HEK293 (cell line): ENCODE measurements at regions not wholly inside any gene's neighbourhood (a gene's known extent, or its start where the extent isn't known, plus 50 kb on each side); places are given as distances from the start of the nearest gene placed in this dataset.

Source experiments
- CTCF ChIA-PET: fragments of 350-600 bp; formaldehyde crosslinking; extraction: SDS; loops from one replicate; lab custom pipeline; 2021; ENCODE audit warnings: antibody characterized with exemption; lab: Yijun Ruan, JAX
- POLR2A ChIA-PET: fragments of 300-600 bp; formaldehyde crosslinking; extraction: SDS; loops from one replicate; lab custom pipeline; 2020; ENCODE audit warnings: antibody characterized with exemption, inconsistent platforms; lab: Yijun Ruan, JAX
- H3K27ac ChIP-seq: fragments of 200-500 bp; sonication (Bioruptor generic); 2 replicates; pipeline ENCODE4 v1.5.1; 2014; ENCODE audit warnings: low read depth, low read length, control low read depth, inconsistent platforms; ENCODE audit errors: extremely low read depth
- H3K36me3 ChIP-seq, 2 experiments: fragments of 200-500 bp in 1 of 2; sonication (Bioruptor generic) in 1 of 2; 1 replicate in 1 of 2; 2 replicates in 1 of 2; pipeline ENCODE4 v1.5.1; 2014 to 2017; ENCODE audit warnings: inconsistent platforms in 2 of 2, low read length in 2 of 2; ENCODE audit not compliant: control insufficient read depth in 2 of 2, insufficient read depth in 1 of 2
- H3K4me1 ChIP-seq: fragments of 200-500 bp; sonication (Bioruptor generic); 2 replicates; pipeline ENCODE4 v1.5.1; 2014; ENCODE audit warnings: mild to moderate bottlenecking, low read length, inconsistent platforms; ENCODE audit not compliant: control insufficient read depth, insufficient read depth
- H3K4me3 ChIP-seq: 2 replicates; pipeline ENCODE4 v1.5.1; 2011; ENCODE audit warnings: low read depth, mild to moderate bottlenecking, control low read depth, low read length, moderate library complexity
- H3K9me3 ChIP-seq: fragments of 200-500 bp; sonication (Bioruptor generic); 2 replicates; pipeline ENCODE4 v1.5.1; 2014; ENCODE audit warnings: low read depth, low read length, inconsistent platforms; ENCODE audit not compliant: control insufficient read depth, insufficient read depth
- EGR2 ChIP-seq: fragments of 450-650 bp; formaldehyde crosslinking; IDR thresholded peaks from 2 replicates; pipeline ENCODE4 v1.5.1; 2016; ENCODE audit warnings: low read depth, missing biosample characterization, missing genetic modification characterization
- ELK4 ChIP-seq: IDR thresholded peaks from 2 replicates; pipeline ENCODE4 v1.6.1; 2011; ENCODE audit warnings: mild to moderate bottlenecking, low read depth, low read length, borderline replicate concordance
- HOXC10 ChIP-seq: sonication (generic); formaldehyde crosslinking; IDR thresholded peaks from 2 replicates; pipeline ENCODE4 v1.8.1; 2023; ENCODE audit warnings: mild to moderate bottlenecking, missing genetic modification reagents
- KLF1 ChIP-seq: fragments of 450-650 bp; formaldehyde crosslinking; IDR thresholded peaks from 2 replicates; pipeline ENCODE4 v1.5.1; 2016; ENCODE audit warnings: missing biosample characterization, missing genetic modification characterization
- SP3 ChIP-seq: fragments of 450-650 bp; formaldehyde crosslinking; IDR thresholded peaks from 2 replicates; pipeline ENCODE4 v1.5.1; 2016; ENCODE audit warnings: missing biosample characterization, missing genetic modification characterization
- WT1 ChIP-seq: fragments of 450-650 bp; formaldehyde crosslinking; IDR thresholded peaks from 2 replicates; pipeline ENCODE4 v1.5.1; 2016; ENCODE audit warnings: missing biosample characterization, missing genetic modification characterization
- ZFP3 ChIP-seq: fragments of 450-650 bp; formaldehyde crosslinking; IDR thresholded peaks from 2 replicates; pipeline ENCODE4 v1.5.1; 2016; ENCODE audit warnings: low read depth, missing biosample characterization, missing genetic modification characterization
- ZNF10 ChIP-seq: fragments of 450-650 bp; formaldehyde crosslinking; IDR thresholded peaks from 2 replicates; pipeline ENCODE4 v1.5.1; 2017; ENCODE audit warnings: missing biosample characterization, missing genetic modification characterization
- ZNF202 ChIP-seq: fragments of 450-650 bp; formaldehyde crosslinking; IDR thresholded peaks from 2 replicates; pipeline ENCODE4 v1.5.1; 2016; ENCODE audit warnings: missing biosample characterization, missing genetic modification characterization, borderline replicate concordance
- ZNF26 ChIP-seq: fragments of 450-650 bp; formaldehyde crosslinking; IDR thresholded peaks from 2 replicates; pipeline ENCODE4 v1.5.1; 2016; ENCODE audit warnings: missing biosample characterization, missing genetic modification characterization
- ZNF311 ChIP-seq: fragments of 450-650 bp; formaldehyde crosslinking; IDR thresholded peaks from 2 replicates; pipeline ENCODE4 v1.5.1; 2017; ENCODE audit warnings: missing biosample characterization, missing genetic modification characterization, borderline replicate concordance
- ZNF416 ChIP-seq: fragments of 450-650 bp; formaldehyde crosslinking; IDR thresholded peaks from 2 replicates; pipeline ENCODE4 v1.5.1; 2016; ENCODE audit warnings: missing biosample characterization, missing genetic modification characterization
- ZNF423 ChIP-seq: fragments of 450-650 bp; formaldehyde crosslinking; IDR thresholded peaks from 2 replicates; pipeline ENCODE4 v1.5.1; 2016; ENCODE audit warnings: missing biosample characterization, missing genetic modification characterization
- ZNF530 ChIP-seq: fragments of 450-650 bp; formaldehyde crosslinking; IDR thresholded peaks from 2 replicates; pipeline ENCODE4 v1.5.1; 2016; ENCODE audit warnings: low read depth, missing biosample characterization, missing genetic modification characterization
- ZNF571 ChIP-seq: fragments of 450-650 bp; formaldehyde crosslinking; IDR thresholded peaks from 2 replicates; pipeline ENCODE4 v1.5.0; 2017; ENCODE audit warnings: missing biosample characterization, missing genetic modification characterization
- ZNF701 ChIP-seq: fragments of 450-650 bp; formaldehyde crosslinking; IDR thresholded peaks from 2 replicates; pipeline ENCODE4 v1.5.1; 2016; ENCODE audit warnings: missing biosample characterization, missing genetic modification characterization
- ZNF830 ChIP-seq: fragments of 450-650 bp; IDR thresholded peaks from 2 replicates; pipeline ENCODE4 v1.5.0; 2018; ENCODE audit warnings: missing biosample characterization, missing genetic modification characterization, low read depth, mild to moderate bottlenecking, moderate library complexity
- TF ChIP-seq, protein P1 (sequence below): fragments of 450-650 bp; formaldehyde crosslinking; IDR thresholded peaks from 2 replicates; pipeline ENCODE4 v1.5.1; 2016; ENCODE audit warnings: missing biosample characterization, missing genetic modification characterization

GRCh38 chr3:30964612-30965011 is 70.2 kb upstream of the GADL1 start:
- Histone ChIP-seq H3K4me3 (no peak overlapping the region), H3K36me3 (no peaks in the 10 kb centered on the region), H3K27ac (no peak overlapping the region), H3K9me3 (no peaks in the 10 kb centered on the region), H3K4me1 (no peaks in the 10 kb centered on the region)
- ChIA-PET CTCF (no interaction called here), POLR2A (no interaction called here)
- TF ChIP-seq ZNF26 (no peak), ZNF202 (tag by site-specific recombination) (no peak), ELK4 (no peak), KLF1 (tag by site-specific recombination) (no peak)
- TF ChIP-seq, protein P1, sequence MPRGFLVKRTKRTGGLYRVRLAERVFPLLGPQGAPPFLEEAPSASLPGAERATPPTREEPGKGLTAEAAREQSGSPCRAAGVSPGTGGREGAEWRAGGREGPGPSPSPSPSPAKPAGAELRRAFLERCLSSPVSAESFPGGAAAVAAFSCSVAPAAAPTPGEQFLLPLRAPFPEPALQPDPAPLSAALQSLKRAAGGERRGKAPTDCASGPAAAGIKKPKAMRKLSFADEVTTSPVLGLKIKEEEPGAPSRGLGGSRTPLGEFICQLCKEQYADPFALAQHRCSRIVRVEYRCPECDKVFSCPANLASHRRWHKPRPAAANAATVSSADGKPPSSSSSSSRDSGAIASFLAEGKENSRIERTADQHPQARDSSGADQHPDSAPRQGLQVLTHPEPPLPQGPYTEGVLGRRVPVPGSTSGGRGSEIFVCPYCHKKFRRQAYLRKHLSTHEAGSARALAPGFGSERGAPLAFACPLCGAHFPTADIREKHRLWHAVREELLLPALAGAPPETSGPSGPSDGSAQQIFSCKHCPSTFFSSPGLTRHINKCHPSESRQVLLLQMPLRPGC (tag by site-specific recombination): no peak

DNA sequence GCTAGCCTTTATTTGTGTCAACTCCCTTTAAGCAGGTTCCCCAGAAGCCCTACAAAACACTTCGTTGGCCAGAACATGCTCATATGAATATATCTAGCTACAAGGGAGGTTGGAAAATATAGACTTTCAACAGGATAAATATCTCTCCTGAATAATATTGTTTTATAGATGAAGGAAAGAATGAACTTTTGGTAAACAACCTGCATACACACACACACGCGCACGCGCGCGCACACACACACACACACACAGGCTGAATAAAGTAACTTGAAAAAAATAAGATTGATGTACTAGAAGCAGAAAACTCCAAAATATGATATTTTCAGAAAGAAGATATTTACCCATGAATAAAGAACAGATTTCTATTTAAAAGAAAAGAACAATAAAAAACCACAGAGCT is 72.4 kb upstream of the GADL1 start:
- H3K4me1 ChIP-seq: no peaks in the 10 kb centered on the region
- no peak overlapping the region for H3K4me3 ChIP-seq
- ChIA-PET POLR2A (no interaction called here), CTCF (no interaction called here)
- no peaks in the 10 kb centered on the region for H3K9me3 ChIP-seq
- TF ChIP-seq ZNF423 (tag by site-specific recombination) (no peak), EGR2 (tag by site-specific recombination) (no peak)
- H3K36me3 ChIP-seq: no peaks in the 10 kb centered on the region
- no peak overlapping the region for H3K27ac ChIP-seq

DNA sequence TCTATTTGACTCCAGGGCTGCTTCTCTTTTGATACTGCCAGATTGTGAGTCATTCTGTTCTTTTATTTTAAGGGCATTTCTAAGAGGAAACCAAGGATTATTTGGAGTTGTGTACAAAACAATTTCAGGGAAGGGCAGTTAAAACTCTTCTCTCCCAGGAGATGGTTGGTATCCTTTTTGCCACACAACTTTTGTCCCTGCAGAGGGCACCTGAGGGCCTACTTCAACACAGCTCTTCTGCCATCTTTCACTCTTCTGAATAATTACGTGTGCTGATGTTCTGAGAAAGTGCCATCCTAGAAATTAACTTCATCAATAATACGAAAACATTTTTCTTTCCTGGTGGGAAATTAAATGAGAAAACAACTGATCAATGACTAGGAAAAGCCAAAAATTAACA is 75.7 kb upstream of the GADL1 start:
- Histone ChIP-seq H3K36me3 (no peaks in the 10 kb centered on the region), H3K9me3 (no peaks in the 10 kb centered on the region), H3K27ac (no peak overlapping the region), H3K4me1 (no peaks in the 10 kb centered on the region), H3K4me3 (no peak overlapping the region)
- POLR2A ChIA-PET: no interaction called here
- TF ChIP-seq ZFP3 (no peak), SP3 (tag by site-specific recombination) (no peak), HOXC10 (no peak)
- CTCF ChIA-PET: no interaction called here

DNA sequence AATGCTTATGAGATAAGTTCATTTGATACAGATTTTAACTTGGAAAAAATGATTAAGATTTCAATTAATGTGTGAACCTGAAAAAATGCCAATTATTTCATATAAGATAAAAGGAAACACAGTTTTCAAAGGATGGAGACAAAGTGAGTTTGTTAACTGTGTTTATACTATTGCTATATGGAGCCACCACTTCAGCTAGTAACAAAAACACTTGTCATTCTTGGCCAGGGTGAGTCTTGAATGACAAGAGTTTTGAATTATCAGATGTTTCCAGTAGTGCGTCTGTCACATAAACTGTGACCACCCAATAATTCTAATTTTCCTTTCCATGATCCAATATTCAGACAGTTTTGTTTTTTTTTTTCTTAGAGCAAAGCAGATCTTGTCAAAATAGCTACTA is 78.0 kb upstream of the GADL1 start:
- POLR2A ChIA-PET: no interaction called here
- H3K4me3 ChIP-seq: no peak overlapping the region
- no peaks in the 10 kb centered on the region for H3K4me1 ChIP-seq
- TF ChIP-seq EGR2 (tag by site-specific recombination) (no peak), ZNF311 (tag by site-specific recombination) (no peak), ZNF530 (no peak), WT1 (tag by site-specific recombination) (no peak), ZNF701 (tag by site-specific recombination) (no peak), ZNF416 (tag by site-specific recombination) (no peak), ZNF830 (no peak), ZNF10 (tag by site-specific recombination) (no peak), ZNF571 (tag by site-specific recombination) (no peak)
- TF ChIP-seq, protein P1 (tag by site-specific recombination): no peak
- CTCF ChIA-PET: interaction anchor here (1.0 kb wide), 1 partner anchor 13 kb away, joined by 3 read pairs; no protein-coding TSS in a partner anchor
- H3K9me3 ChIP-seq: no peaks in the 10 kb centered on the region
- no peaks in the 10 kb centered on the region for H3K36me3 ChIP-seq
- H3K27ac ChIP-seq: no peak overlapping the region
